ENCODE measurements at regions not wholly inside any gene's neighbourhood (a gene's known extent, or its start where the extent isn't known, plus 50 kb on each side); places are given as distances from the start of the nearest gene placed in this dataset.

DNA sequence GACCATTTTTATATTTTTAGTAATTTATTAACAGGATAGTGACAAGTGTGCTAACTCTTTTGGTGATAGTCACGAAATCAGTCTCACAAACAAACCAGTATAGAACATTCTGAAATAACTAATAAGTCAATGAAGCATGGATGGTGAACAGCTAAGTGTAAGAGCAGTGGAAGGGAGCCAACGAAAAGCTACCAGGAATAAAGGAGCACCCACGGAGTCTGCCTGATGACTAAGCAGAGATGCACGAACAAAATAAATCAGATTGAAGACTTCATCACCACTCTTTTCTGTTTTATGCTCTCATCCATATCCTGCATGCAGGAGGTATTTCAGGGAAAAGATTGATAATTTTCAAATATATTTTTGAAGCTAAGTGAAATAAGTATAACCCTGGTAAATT lies 891.1 kb upstream of the HS3ST1 start:
- no peak for TF ChIP-seq EZH2phosphoT487 (IDR thresholded peaks at IDR 0.05; ENCODE audit: low read depth)
- TF ChIP-seq, protein P1, sequence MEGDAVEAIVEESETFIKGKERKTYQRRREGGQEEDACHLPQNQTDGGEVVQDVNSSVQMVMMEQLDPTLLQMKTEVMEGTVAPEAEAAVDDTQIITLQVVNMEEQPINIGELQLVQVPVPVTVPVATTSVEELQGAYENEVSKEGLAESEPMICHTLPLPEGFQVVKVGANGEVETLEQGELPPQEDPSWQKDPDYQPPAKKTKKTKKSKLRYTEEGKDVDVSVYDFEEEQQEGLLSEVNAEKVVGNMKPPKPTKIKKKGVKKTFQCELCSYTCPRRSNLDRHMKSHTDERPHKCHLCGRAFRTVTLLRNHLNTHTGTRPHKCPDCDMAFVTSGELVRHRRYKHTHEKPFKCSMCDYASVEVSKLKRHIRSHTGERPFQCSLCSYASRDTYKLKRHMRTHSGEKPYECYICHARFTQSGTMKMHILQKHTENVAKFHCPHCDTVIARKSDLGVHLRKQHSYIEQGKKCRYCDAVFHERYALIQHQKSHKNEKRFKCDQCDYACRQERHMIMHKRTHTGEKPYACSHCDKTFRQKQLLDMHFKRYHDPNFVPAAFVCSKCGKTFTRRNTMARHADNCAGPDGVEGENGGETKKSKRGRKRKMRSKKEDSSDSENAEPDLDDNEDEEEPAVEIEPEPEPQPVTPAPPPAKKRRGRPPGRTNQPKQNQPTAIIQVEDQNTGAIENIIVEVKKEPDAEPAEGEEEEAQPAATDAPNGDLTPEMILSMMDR (IDR thresholded peaks at IDR 0.05; ENCODE audit: low read depth, low read length) = no peak
